ENCODE measurements at regions not wholly inside any gene's neighbourhood (a gene's known extent, or its start where the extent isn't known, plus 50 kb on each side); places are given as distances from the start of the nearest gene placed in this dataset.

DNA sequence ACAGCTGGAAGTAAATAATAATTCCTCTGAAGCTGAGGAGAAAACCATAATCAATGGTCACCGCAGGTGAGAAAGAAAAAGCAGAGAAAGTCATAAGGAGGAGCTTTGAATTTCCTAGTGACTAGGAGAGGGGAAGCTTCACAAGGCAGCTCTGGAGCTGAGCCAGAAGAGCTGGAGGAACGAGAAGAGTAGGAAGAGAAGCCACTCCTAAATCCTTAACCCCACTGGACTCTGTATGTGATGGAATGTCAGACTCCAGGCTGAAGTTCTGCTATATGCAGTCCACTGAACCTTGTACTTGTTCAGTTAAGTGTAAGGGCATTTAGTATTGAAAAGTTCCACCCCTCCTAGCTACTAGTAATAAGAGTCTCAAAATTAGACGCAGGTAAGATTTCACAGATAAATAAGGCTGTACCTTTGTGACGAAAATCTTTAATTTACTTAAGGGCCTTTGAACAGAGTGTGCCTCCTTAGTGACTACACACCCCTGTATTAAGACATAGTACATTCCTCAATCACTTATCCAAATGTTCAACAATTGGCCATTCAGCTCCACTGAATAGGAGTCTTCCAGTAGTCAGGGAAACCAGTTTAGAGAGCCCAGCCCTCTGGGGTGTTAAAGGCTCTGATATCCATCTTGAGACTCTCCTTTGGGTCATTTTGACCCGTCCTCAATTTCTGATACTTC lies 71.4 kb upstream of the UFL1 start:
- TF ChIP-seq POLR2AphosphoS5 (IDR thresholded peaks at IDR 0.05; ENCODE audit: low read depth) (no peak), GABPA (IDR thresholded peaks at IDR 0.05; ENCODE audit: low read depth) (no peak)
- TF ChIP-seq, protein P1, sequence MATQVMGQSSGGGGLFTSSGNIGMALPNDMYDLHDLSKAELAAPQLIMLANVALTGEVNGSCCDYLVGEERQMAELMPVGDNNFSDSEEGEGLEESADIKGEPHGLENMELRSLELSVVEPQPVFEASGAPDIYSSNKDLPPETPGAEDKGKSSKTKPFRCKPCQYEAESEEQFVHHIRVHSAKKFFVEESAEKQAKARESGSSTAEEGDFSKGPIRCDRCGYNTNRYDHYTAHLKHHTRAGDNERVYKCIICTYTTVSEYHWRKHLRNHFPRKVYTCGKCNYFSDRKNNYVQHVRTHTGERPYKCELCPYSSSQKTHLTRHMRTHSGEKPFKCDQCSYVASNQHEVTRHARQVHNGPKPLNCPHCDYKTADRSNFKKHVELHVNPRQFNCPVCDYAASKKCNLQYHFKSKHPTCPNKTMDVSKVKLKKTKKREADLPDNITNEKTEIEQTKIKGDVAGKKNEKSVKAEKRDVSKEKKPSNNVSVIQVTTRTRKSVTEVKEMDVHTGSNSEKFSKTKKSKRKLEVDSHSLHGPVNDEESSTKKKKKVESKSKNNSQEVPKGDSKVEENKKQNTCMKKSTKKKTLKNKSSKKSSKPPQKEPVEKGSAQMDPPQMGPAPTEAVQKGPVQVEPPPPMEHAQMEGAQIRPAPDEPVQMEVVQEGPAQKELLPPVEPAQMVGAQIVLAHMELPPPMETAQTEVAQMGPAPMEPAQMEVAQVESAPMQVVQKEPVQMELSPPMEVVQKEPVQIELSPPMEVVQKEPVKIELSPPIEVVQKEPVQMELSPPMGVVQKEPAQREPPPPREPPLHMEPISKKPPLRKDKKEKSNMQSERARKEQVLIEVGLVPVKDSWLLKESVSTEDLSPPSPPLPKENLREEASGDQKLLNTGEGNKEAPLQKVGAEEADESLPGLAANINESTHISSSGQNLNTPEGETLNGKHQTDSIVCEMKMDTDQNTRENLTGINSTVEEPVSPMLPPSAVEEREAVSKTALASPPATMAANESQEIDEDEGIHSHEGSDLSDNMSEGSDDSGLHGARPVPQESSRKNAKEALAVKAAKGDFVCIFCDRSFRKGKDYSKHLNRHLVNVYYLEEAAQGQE (IDR thresholded peaks at IDR 0.05; ENCODE audit: insufficient replicate concordance, low read depth), result no peak
- Histone ChIP-seq H3K27me3 (ENCODE audit: insufficient read depth, poor library complexity, severe bottlenecking) (no peaks in the 10 kb centered on the region), H3K4me3 (replicated peaks; ENCODE audit: insufficient read depth, low read length) (no peak overlapping the region), H3K27ac (replicated peaks) (no peak overlapping the region)
- DNase-seq (ENCODE audit: low read depth in 1 of 2, low spot score in 1 of 2), result no peak

DNA sequence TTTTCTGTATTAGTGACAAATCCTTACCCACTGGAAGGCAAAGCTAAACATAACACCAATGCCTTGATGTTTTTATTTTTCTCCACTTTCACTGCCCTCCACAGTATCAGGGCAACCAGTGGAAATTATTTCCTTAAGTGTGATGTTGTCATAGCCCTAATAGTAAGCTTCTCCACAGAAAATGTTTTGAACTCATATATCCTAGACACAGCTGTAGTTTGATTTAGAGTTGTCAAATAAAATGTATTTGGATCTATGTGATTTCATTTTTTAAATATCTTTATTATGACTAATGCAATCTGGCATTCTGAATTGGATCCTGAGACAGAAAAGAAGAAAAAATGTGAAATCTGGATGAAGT lies 70.9 kb upstream of the UFL1 start:
- Histone ChIP-seq H3K27me3 (ENCODE audit: insufficient read depth, poor library complexity, severe bottlenecking) (no peaks in the 10 kb centered on the region), H3K27ac (replicated peaks) (no peak overlapping the region), H3K4me3 (replicated peaks; ENCODE audit: insufficient read depth, low read length) (no peak overlapping the region)
- TF ChIP-seq POLR2AphosphoS5 (IDR thresholded peaks at IDR 0.05; ENCODE audit: low read depth) (no peak), SPI1 (IDR thresholded peaks at IDR 0.05; ENCODE audit: borderline replicate concordance, low read depth) (no peak), GABPA (IDR thresholded peaks at IDR 0.05; ENCODE audit: low read depth) (no peak)
- TF ChIP-seq, protein P2, sequence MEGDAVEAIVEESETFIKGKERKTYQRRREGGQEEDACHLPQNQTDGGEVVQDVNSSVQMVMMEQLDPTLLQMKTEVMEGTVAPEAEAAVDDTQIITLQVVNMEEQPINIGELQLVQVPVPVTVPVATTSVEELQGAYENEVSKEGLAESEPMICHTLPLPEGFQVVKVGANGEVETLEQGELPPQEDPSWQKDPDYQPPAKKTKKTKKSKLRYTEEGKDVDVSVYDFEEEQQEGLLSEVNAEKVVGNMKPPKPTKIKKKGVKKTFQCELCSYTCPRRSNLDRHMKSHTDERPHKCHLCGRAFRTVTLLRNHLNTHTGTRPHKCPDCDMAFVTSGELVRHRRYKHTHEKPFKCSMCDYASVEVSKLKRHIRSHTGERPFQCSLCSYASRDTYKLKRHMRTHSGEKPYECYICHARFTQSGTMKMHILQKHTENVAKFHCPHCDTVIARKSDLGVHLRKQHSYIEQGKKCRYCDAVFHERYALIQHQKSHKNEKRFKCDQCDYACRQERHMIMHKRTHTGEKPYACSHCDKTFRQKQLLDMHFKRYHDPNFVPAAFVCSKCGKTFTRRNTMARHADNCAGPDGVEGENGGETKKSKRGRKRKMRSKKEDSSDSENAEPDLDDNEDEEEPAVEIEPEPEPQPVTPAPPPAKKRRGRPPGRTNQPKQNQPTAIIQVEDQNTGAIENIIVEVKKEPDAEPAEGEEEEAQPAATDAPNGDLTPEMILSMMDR (IDR thresholded peaks at IDR 0.05; ENCODE audit: insufficient read depth, low read length), result no peak
- TF ChIP-seq, protein P1 (IDR thresholded peaks at IDR 0.05; ENCODE audit: insufficient replicate concordance, low read depth), result no peak
- DNase-seq (ENCODE audit: low read depth in 1 of 2, low spot score in 1 of 2), result no peak

DNA sequence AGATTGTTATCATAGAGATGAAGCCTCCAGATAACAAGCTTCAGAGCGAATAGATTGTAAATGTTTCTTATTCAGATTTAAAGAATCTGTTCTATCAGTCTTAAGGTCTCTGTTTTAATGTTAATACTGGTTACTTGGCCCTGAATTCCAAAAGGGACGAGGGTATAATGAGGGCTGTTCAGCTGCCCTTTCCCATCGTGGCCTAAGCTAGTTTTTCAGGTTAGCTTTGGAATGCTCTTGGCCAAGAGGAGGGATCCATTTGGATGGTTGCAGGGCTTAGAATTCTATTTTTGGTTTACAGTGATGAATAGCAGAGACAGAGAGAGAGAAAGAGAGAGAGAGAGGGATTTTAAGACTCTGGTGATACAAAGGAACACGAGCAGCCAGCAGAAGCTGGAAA lies 62.8 kb upstream of the UFL1 start:
- TF ChIP-seq POLR2AphosphoS5 (IDR thresholded peaks at IDR 0.05; ENCODE audit: low read depth), result no peak
- TF ChIP-seq SPI1 (IDR thresholded peaks at IDR 0.05; ENCODE audit: borderline replicate concordance, low read depth), result no peak
- TF ChIP-seq GABPA (IDR thresholded peaks at IDR 0.05; ENCODE audit: low read depth), result no peak
- TF ChIP-seq, protein P1 (IDR thresholded peaks at IDR 0.05; ENCODE audit: insufficient replicate concordance, low read depth), result no peak
- TF ChIP-seq, protein P2 (IDR thresholded peaks at IDR 0.05; ENCODE audit: insufficient read depth, low read length), result no peak
- no peaks in the 10 kb centered on the region for H3K27me3 ChIP-seq (ENCODE audit: insufficient read depth, poor library complexity, severe bottlenecking)
- H3K4me3 ChIP-seq (replicated peaks; ENCODE audit: insufficient read depth, low read length), result no peak overlapping the region
- DNase-seq (ENCODE audit: low read depth in 1 of 2, low spot score in 1 of 2), result no peak
- H3K27ac ChIP-seq (replicated peaks), result no peak overlapping the region
